ENCODE measurements at regions not wholly inside any gene's neighbourhood (a gene's known extent, or its start where the extent isn't known, plus 50 kb on each side); places are given as distances from the start of the nearest gene placed in this dataset.
"Not testable (repeated sequence)": the region's sequence is repeated elsewhere in the genome, so short reads cannot be mapped to it uniquely, and the experiment has no call there.

DNA sequence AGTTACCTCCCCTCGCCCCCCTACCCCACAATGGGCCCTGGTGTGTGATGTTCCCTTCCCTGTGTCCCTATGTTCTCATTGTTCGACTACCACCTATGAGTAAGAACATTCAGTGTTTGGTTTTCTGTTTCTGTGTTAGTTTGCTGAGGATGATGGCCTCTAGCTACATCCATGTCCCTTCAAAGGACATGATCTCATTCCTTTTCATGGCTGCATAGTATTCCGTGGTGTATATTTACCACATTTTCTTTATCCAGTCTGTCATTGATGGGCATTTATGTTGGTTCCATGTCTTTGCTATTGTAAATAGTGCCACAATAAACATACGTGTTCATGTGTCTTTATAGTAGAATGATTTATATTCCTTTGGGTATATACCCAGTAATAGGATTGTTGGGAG is 90.2 kb upstream of the ZEB1 start:
- TF ChIP-seq, protein P1, sequence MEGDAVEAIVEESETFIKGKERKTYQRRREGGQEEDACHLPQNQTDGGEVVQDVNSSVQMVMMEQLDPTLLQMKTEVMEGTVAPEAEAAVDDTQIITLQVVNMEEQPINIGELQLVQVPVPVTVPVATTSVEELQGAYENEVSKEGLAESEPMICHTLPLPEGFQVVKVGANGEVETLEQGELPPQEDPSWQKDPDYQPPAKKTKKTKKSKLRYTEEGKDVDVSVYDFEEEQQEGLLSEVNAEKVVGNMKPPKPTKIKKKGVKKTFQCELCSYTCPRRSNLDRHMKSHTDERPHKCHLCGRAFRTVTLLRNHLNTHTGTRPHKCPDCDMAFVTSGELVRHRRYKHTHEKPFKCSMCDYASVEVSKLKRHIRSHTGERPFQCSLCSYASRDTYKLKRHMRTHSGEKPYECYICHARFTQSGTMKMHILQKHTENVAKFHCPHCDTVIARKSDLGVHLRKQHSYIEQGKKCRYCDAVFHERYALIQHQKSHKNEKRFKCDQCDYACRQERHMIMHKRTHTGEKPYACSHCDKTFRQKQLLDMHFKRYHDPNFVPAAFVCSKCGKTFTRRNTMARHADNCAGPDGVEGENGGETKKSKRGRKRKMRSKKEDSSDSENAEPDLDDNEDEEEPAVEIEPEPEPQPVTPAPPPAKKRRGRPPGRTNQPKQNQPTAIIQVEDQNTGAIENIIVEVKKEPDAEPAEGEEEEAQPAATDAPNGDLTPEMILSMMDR (conservative IDR thresholded peaks at IDR 0.05; ENCODE audit: low read depth in 2 of 2) = not testable (repeated sequence)
- not testable (repeated sequence) for TF ChIP-seq CREB1 (CRISPR knock-in tag; IDR thresholded peaks at IDR 0.05; ENCODE audit: low read depth); EZH2 (IDR thresholded peaks at IDR 0.05; ENCODE audit: low read depth, unreplicated experiment); POLR2AphosphoS5 (IDR thresholded peaks at IDR 0.05; ENCODE audit: low read depth)
